ENCODE measurements at regions not wholly inside any gene's neighbourhood (a gene's known extent, or its start where the extent isn't known, plus 50 kb on each side); places are given as distances from the start of the nearest gene placed in this dataset.

GRCh38 chr3:163605915-163606314, 1472.4 kb downstream of the SI start:
- H3K27me3 Mint-ChIP-seq (ENCODE audit: low read depth), result no peaks in the 10 kb centered on the region
- no peak for DNase-seq (ENCODE audit: low read depth, low spot score)
- H3K36me3 Mint-ChIP-seq (ENCODE audit: low read depth), result no peaks in the 10 kb centered on the region
- no peaks in the 10 kb centered on the region for H3K9me3 Mint-ChIP-seq
- no peak overlapping the region for H3K4me3 Mint-ChIP-seq
- no peak for TF ChIP-seq CTCF (conservative IDR thresholded peaks at IDR 0.05)
- no peaks in the 10 kb centered on the region for H3K4me1 Mint-ChIP-seq
- no peak overlapping the region for H3K27ac Mint-ChIP-seq (ENCODE audit: unreplicated experiment)

- H3K4me1 Mint-ChIP-seq, result no peaks in the 10 kb centered on the region
- H3K27me3 Mint-ChIP-seq (ENCODE audit: low read depth), result no peaks in the 10 kb centered on the region
- H3K36me3 Mint-ChIP-seq (ENCODE audit: low read depth), result no peaks in the 10 kb centered on the region
- H3K4me3 Mint-ChIP-seq, result no peak overlapping the region
- TF ChIP-seq CTCF (conservative IDR thresholded peaks at IDR 0.05), result no peak
- H3K9me3 Mint-ChIP-seq, result no peaks in the 10 kb centered on the region
- no peak overlapping the region for H3K27ac Mint-ChIP-seq (ENCODE audit: unreplicated experiment)
- no peak for DNase-seq (ENCODE audit: low read depth, low spot score)
Observed at GRCh38 chr3:163601426-163601825, 1476.9 kb downstream of the SI start.

- Mint-ChIP-seq H3K27ac (ENCODE audit: unreplicated experiment) (no peak overlapping the region), H3K9me3 (peaks cover 8% of the 10 kb centered on the region), H3K27me3 (ENCODE audit: low read depth) (no peaks in the 10 kb centered on the region), H3K36me3 (ENCODE audit: low read depth) (peaks cover 2% of the 10 kb centered on the region), H3K4me1 (no peaks in the 10 kb centered on the region), H3K4me3 (no peak overlapping the region)
- no peak for DNase-seq (ENCODE audit: low read depth, low spot score)
- TF ChIP-seq CTCF (conservative IDR thresholded peaks at IDR 0.05), result no peak
Observed at GRCh38 chr3:163587342-163587741, 1491.0 kb downstream of the SI start.

- DNase-seq (ENCODE audit: low read depth, low spot score), result no peak
- TF ChIP-seq CTCF (conservative IDR thresholded peaks at IDR 0.05), result no peak
- H3K27me3 Mint-ChIP-seq (ENCODE audit: low read depth), result no peaks in the 10 kb centered on the region
- peaks cover 8% of the 10 kb centered on the region for H3K9me3 Mint-ChIP-seq
- H3K36me3 Mint-ChIP-seq (ENCODE audit: low read depth), result peaks cover 2% of the 10 kb centered on the region
- H3K4me1 Mint-ChIP-seq, result no peaks in the 10 kb centered on the region
- no peak overlapping the region for H3K4me3 Mint-ChIP-seq
- H3K27ac Mint-ChIP-seq (ENCODE audit: unreplicated experiment), result no peak overlapping the region
Observed at GRCh38 chr3:163582967-163583366, 1495.3 kb downstream of the SI start.

GRCh38 chr3:163577271-163577670, 1501.0 kb downstream of the SI start:
- Mint-ChIP-seq H3K9me3 (no peaks in the 10 kb centered on the region), H3K27me3 (ENCODE audit: low read depth) (no peaks in the 10 kb centered on the region), H3K36me3 (ENCODE audit: low read depth) (no peaks in the 10 kb centered on the region), H3K4me1 (no peaks in the 10 kb centered on the region), H3K27ac (ENCODE audit: unreplicated experiment) (no peak overlapping the region), H3K4me3 (no peak overlapping the region)
- no peak for TF ChIP-seq CTCF (conservative IDR thresholded peaks at IDR 0.05)
- no peak for DNase-seq (ENCODE audit: low read depth, low spot score)

GRCh38 chr3:163576314-163576713, 1502.0 kb downstream of the SI start:
- no peak for DNase-seq (ENCODE audit: low read depth, low spot score)
- H3K4me1 Mint-ChIP-seq, result no peaks in the 10 kb centered on the region
- TF ChIP-seq CTCF (conservative IDR thresholded peaks at IDR 0.05), result no peak
- no peak overlapping the region for H3K27ac Mint-ChIP-seq (ENCODE audit: unreplicated experiment)
- H3K9me3 Mint-ChIP-seq, result peaks cover 4% of the 10 kb centered on the region
- no peak overlapping the region for H3K4me3 Mint-ChIP-seq
- H3K27me3 Mint-ChIP-seq (ENCODE audit: low read depth), result no peaks in the 10 kb centered on the region
- no peaks in the 10 kb centered on the region for H3K36me3 Mint-ChIP-seq (ENCODE audit: low read depth)

All from neural crest cell (in vitro differentiated cells).